Stimulated activated naive CD8-positive, alpha-beta T cell treated with anti-CD3 and anti-CD28 coated beads, Interleukin-15, amount 100 ng/mL, for 72 hours (primary cell): ENCODE measurements at regions not wholly inside any gene's neighbourhood (a gene's known extent, or its start where the extent isn't known, plus 50 kb on each side); places are given as distances from the start of the nearest gene placed in this dataset.
A peak's percentile ranks its signal among the peaks of the same experiment; 100 is the strongest.
"Not testable (repeated sequence)": the region's sequence is repeated elsewhere in the genome, so short reads cannot be mapped to it uniquely, and the experiment has no call there.

Source experiments
- ATAC-seq: fragments of 150-1000 bp; cut with Tn5 transposase; 2 replicates; pipeline ENCODE4 v1.10.0; 2021; ENCODE audit warnings: mild to moderate bottlenecking, moderate library complexity
- DNase-seq, 2 donors: peaks; one replicate each; pipeline ENCODE4 v3.0.0; 2021 to 2022
- H3K27ac Mint-ChIP-seq, 2 donors: one replicate each; pipeline ENCODE4 v1.8.0; 2022; ENCODE audit warnings: mild to moderate bottlenecking in 2 of 2, mixed read lengths in 2 of 2, moderate library complexity in 2 of 2
- H3K27me3 Mint-ChIP-seq: one replicate; pipeline ENCODE4 v1.8.0; 2022; ENCODE audit warnings: mixed read lengths
- H3K4me1 Mint-ChIP-seq: one replicate; pipeline ENCODE4 v1.8.0; 2022; ENCODE audit warnings: mild to moderate bottlenecking, mixed read lengths
- H3K4me3 Mint-ChIP-seq, 2 donors: one replicate each; pipeline ENCODE4 v1.8.0; 2022; ENCODE audit warnings: mild to moderate bottlenecking in 2 of 2, mixed read lengths in 2 of 2, moderate library complexity in 1 of 2
- H3K9me3 Mint-ChIP-seq, 2 donors: one replicate each; pipeline ENCODE4 v1.8.0; 2022; ENCODE audit warnings: mixed read lengths in 2 of 2

DNA sequence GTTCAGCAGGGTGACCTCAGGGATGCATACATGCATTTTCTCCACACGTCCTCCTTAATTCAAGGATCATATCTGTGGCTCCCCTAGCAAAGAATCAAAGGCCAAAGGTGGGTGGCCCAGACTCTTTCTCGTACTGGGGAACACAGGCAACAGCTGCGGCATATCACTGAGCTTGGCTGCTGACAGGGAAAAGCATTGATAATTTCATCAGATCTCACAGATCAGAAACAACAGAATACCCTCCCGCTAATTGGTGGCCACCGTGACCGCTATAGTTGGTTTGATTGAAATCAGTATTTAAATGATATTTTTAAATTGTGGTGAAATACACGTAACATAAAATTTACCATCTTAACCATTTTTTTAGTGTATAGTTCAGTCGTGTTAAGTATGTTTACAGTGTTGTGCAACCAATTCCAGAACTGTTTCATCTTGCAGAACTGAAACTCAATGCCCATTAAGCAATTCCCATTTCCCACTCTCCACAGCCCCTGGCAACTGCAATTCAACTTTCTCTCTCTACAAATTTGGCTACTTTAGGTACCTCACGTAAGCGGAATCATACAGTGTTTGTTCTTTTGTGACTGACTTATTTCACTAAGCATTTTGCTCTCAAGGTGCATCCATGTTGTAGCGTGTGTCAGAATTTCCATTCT, 74.7 kb upstream of the TMEM170B start:
- no peak for ATAC-seq
- Mint-ChIP-seq H3K27me3 (no peaks in the 10 kb centered on the region), H3K9me3 (no peaks in the 10 kb centered on the region), H3K4me1 (peaks cover 45% of the 10 kb centered on the region), H3K4me3 (no peak overlapping the region), H3K27ac (no peak overlapping the region)
- no peak for DNase-seq

DNA sequence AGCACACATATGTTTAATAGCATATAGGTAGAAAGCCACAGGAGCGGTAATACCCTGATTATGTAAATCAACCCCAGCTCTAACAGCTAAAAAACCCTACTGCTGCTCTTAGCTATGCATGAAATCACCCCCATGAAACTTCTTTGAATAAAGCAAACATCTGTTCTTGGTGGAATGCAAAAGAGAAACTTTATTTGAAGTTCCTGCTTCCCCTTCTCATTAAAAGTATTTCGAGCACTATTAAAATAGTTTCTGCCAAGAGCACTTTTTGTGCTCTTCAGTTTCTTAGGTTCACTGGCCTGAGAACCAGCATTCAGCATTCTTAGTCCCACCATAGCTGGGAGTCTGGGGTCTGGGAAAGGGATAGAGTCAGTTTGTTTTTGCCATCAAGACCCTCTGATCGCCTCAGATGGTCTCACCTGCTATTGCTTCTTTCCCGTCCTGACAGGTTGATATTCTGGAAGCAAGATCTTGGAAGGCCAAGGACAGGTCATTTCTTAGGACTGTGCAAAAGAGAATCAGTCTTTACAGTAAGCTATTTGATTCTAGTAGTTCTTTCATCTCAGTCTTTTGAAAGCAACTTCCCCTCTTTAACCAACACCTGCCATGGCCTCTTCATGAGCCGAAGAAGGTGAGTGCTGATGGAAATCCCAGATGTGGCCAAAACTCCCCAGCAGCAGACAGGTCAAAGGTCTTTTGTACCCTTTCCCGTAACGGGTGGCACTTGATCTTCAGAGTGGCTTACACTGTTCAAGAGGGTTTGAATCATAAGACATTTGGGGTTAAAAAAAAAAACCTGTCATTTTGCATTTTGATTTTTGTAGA, 76.5 kb upstream of the TMEM170B start:
- ATAC-seq (peak; percentile 87), DNase-seq (peak; percentile 11 to 58)
- peaks cover 38% of the 10 kb centered on the region for H3K4me1 Mint-ChIP-seq
- H3K27me3 Mint-ChIP-seq, result no peaks in the 10 kb centered on the region
- H3K4me3 Mint-ChIP-seq, result peak overlapping the region; percentile 72 to 82
- peaks cover 0 to 4% of the 10 kb centered on the region in 2 donors for H3K9me3 Mint-ChIP-seq
- peak overlapping the region; percentile 63 to 67 for H3K27ac Mint-ChIP-seq

DNA sequence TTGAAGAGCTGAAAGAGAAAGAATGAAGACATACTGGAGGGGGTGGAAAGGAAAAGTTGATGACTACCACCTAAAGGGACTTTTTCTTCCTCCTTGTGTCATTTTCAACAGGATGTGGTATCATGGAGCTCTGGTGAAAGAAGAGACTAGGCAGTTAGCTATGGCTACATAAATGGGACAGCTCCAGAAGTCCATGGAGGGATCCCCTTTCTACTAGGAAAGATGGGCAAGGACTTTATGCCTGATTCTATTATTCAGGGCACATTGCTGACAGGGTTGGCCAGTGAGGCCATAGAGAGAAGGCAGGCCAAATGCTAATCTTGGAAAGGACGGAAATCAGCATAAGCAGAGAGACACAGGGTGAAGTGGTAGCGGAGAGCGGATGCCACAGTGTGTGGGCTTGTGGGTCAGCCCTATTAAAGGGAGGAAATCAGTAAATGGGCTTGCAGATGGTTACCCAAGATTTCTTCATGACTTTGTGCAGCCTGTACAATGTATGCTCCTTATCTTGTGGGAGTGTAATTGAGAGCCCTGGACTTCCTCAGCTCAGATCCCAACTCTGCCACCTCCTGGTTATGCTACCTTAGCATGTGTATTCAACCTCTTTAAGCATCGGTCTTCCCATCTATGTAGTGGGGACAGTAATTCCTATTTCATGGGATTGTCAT, 77.4 kb upstream of the TMEM170B start:
- peaks cover 38% of the 10 kb centered on the region for H3K4me1 Mint-ChIP-seq
- DNase-seq (peak in 1 of 2 donors; percentile 22), ATAC-seq (peak; percentile 47)
- peak overlapping the region; percentile 72 to 82 for H3K4me3 Mint-ChIP-seq
- H3K27ac Mint-ChIP-seq, result peak overlapping the region; percentile 51 to 95
- peaks cover 0 to 10% of the 10 kb centered on the region in 2 donors for H3K9me3 Mint-ChIP-seq
- peaks cover under 1% of the 10 kb centered on the region for H3K27me3 Mint-ChIP-seq

DNA sequence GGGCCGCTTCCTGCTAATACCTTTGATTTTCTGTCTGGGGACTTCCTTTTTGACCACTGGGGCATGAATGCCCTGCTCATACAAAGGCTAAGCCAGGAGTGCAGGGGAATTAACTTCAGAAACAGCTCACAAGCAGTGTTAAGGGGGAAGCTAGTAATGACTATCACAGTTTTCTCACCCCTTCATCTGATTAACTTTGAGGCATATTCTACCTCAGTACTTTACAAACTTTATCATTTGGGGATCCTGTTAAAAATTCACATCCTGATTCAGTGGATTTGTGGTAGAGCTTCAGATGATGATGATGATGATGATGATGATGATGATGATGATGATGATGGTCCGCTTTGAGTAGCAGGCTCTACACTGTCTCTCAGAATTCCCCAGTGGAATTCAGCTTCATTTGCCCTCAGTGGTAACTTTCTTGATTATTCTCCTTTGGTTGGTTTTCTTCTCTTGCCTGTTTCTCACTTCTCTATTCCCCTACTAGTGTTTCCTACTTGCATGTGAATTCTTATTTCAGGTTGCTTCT, 78.4 kb upstream of the TMEM170B start:
- Mint-ChIP-seq H3K9me3 (peaks cover 0 to 10% of the 10 kb centered on the region in 2 donors), H3K27ac (peak overlapping the region; percentile 35 to 95), H3K4me3 (peak overlapping the region; percentile 44 to 82), H3K27me3 (peaks cover 10% of the 10 kb centered on the region), H3K4me1 (peaks cover 43% of the 10 kb centered on the region)
- peak; percentile 86 for ATAC-seq
- DNase-seq, result peak; percentile 28 to 64

DNA sequence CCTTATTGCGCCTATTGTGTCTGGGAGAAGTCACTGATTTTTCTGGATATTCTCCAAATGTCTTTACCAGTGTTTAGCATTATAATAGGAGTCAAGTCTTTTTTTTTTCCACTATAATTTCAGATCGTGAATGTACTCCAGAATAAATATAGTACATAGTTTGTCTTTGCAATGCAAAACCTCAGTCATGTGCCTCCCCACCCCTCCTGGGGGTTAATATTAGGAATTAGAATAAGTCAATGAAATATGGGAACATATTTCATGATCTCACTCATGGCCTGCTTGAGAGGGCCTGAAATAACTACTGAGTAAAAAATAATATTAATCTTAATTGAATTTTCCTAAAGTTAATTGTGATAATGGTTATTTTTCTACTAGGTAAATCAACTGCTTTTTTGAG, 79.0 kb upstream of the TMEM170B start:
- H3K4me1 Mint-ChIP-seq, result peaks cover 43% of the 10 kb centered on the region
- peaks cover 16% of the 10 kb centered on the region for H3K27me3 Mint-ChIP-seq
- H3K9me3 Mint-ChIP-seq, result peaks cover 0 to 10% of the 10 kb centered on the region in 2 donors
- H3K27ac Mint-ChIP-seq, result no peak overlapping the region
- no peak overlapping the region for H3K4me3 Mint-ChIP-seq
- no peak for ATAC-seq
- DNase-seq, result no peak

DNA sequence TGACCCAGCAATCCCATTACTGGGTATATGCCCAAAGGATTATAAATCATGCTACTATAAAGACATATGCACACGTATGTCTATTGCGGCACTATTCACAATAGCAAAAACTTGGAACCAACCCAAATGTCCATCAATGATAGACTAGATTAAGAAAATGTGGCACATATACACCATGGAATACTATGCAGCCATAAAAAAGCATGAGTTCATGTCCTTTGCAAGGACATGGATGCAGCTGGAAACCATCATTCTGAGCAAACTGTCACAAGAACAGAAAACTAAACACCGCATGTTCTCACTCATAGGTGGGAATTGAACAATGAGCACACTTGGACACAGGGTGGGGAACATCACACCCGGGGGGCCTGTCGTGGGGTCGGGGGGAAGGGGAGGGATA, 80.1 kb upstream of the TMEM170B start:
- DNase-seq, H3K27ac Mint-ChIP-seq, ATAC-seq, H3K4me3 Mint-ChIP-seq: not testable (repeated sequence)
- Mint-ChIP-seq H3K9me3 (peaks cover 0 to 16% of the 10 kb centered on the region in 2 donors), H3K4me1 (peaks cover 39% of the 10 kb centered on the region), H3K27me3 (peaks cover 16% of the 10 kb centered on the region)

DNA sequence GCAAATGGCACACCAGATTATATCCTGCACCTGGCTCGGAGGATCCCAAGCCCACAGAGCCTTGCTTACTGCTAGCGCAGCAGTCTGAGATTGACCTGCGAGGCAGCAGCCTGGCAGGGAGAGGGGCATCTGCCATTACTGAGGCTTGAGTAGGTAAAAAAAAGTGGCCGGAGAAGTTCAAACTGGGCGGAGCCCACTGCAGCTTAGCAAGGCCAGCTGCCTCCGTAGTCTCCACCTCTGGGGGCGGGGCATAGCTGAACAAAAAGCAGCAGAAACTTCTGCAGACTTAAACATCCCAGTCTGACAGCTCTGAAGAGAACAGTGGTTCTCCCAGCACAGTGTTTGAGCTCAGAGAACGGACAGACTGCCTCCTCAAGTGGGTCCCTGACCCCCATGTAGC, 85.4 kb upstream of the TMEM170B start:
- not testable (repeated sequence) for DNase-seq, H3K4me3 Mint-ChIP-seq, ATAC-seq, H3K27ac Mint-ChIP-seq
- peaks cover 22% of the 10 kb centered on the region for H3K4me1 Mint-ChIP-seq
- H3K27me3 Mint-ChIP-seq, result peaks cover 16% of the 10 kb centered on the region
- H3K9me3 Mint-ChIP-seq, result peaks cover 13 to 26% of the 10 kb centered on the region in 2 donors

DNA sequence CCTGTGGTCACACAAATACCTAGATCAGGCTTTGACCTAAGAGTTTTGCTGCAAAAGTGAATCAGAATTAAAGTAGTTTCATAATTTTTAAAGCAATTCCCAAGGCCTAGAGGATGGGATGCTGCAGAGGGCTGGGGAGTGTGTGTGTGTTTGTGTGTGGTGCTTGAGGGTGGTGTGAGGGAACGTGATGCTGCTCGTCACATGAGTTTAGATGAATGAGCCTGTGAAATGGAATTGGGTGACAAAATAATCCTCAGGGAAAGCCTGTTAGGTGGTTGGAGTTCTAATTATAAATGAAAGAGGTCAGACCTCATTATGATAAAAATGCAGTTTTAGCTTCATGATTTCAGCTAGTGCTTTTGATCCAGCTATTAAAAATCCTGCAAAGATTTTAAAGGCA, 87.5 kb upstream of the TMEM170B start:
- DNase-seq (no peak), ATAC-seq (no peak)
- Mint-ChIP-seq H3K4me3 (no peak overlapping the region), H3K4me1 (peaks cover 41% of the 10 kb centered on the region), H3K27me3 (peaks cover 15% of the 10 kb centered on the region), H3K9me3 (peaks cover 13 to 16% of the 10 kb centered on the region in 2 donors), H3K27ac (no peak overlapping the region)

DNA sequence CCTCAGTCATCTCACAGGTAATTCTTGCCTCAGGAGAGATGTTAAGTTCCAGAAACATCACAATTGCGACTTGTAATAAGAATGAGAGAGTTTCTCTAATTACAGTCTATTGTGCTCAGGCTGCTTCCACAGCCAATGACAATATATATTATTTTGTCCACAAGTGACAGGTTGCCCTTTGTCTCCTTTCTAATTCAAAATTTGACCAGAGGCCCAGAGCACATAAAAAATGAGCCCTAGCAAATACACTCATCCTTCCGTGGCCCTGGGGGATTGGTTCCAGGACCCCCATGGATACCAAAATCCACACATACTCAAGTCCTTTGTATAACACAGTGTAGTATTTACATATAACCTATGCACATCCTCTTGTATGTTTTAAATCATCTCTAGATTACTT, 88.1 kb upstream of the TMEM170B start:
- Mint-ChIP-seq H3K27me3 (peaks cover 9% of the 10 kb centered on the region), H3K4me1 (peaks cover 44% of the 10 kb centered on the region), H3K27ac (no peak overlapping the region), H3K9me3 (peaks cover 16 to 19% of the 10 kb centered on the region in 2 donors), H3K4me3 (no peak overlapping the region)
- DNase-seq (no peak), ATAC-seq (no peak)

DNA sequence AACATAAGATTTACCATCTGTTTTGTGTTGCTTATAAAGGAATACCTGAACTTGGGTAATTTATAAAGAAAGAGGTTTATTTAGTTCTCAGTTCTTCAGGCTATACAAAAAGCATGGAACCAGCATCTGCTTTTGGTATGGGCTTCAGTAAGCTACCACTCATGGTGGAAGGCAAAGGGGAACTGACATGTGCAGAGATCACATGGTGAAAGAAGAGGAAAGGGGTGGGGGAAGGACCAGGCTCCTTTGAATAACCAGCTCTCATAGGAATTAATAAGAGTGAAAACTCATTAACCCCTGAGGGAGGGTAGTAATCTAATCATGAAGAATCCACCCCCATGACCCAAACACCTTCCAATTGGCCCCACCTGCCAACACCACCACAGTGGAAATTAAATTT, 89.5 kb upstream of the TMEM170B start:
- peaks cover 53% of the 10 kb centered on the region for H3K4me1 Mint-ChIP-seq
- no peaks in the 10 kb centered on the region for H3K27me3 Mint-ChIP-seq
- no peak overlapping the region for H3K4me3 Mint-ChIP-seq
- DNase-seq (no peak), ATAC-seq (no peak)
- peaks cover 21 to 26% of the 10 kb centered on the region in 2 donors for H3K9me3 Mint-ChIP-seq
- H3K27ac Mint-ChIP-seq, result peak overlapping the region in 1 of 2 donors; percentile 55

DNA sequence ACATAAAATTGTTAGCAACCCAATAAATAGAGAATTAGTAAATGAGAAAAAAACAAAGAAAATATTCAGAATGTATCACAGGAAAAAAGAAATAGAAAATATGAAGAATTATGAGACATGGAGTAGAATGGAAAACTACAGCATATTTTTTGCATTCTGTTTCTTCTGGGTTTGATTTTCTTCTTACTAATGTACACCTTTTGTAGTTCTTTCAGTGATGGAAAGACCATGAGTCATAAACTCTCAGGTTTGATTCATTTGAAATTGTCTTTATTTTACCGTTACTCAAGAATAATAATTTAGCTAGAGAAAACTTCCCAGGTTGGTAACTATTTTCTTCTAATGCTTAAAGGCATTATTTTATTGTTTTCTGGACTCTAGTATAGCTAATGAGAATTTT, 90.3 kb upstream of the TMEM170B start:
- ATAC-seq (no peak), DNase-seq (no peak)
- H3K27me3 Mint-ChIP-seq, result no peaks in the 10 kb centered on the region
- H3K27ac Mint-ChIP-seq, result no peak overlapping the region
- peaks cover 21 to 30% of the 10 kb centered on the region in 2 donors for H3K9me3 Mint-ChIP-seq
- H3K4me1 Mint-ChIP-seq, result peaks cover 60% of the 10 kb centered on the region
- H3K4me3 Mint-ChIP-seq, result peak overlapping the region in 1 of 2 donors; percentile 5

DNA sequence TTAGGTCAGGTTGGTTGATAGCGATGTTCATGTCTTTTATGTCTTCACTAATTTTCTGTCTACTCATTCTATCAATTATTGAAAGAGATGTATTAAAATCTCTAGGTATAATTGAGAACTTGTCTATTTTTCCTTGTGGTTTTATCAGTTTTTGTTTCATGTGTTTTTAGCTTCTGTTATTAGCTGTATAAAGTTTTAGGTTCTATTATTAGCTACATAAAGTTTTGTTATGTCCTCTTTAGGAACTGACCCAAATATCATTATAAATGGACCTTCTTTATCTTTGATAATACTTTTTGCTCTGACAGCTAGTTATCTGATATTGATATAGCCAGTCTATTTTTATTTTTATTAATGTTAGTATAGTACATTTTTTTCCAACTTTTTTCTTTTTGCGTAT, 92.4 kb upstream of the TMEM170B start:
- H3K27me3 Mint-ChIP-seq, result no peaks in the 10 kb centered on the region
- ATAC-seq (no peak), DNase-seq (no peak)
- no peak overlapping the region for H3K27ac Mint-ChIP-seq
- peaks cover 65% of the 10 kb centered on the region for H3K4me1 Mint-ChIP-seq
- peak overlapping the region; percentile 16 to 54 for H3K4me3 Mint-ChIP-seq
- H3K9me3 Mint-ChIP-seq, result peaks cover 24 to 30% of the 10 kb centered on the region in 2 donors

DNA sequence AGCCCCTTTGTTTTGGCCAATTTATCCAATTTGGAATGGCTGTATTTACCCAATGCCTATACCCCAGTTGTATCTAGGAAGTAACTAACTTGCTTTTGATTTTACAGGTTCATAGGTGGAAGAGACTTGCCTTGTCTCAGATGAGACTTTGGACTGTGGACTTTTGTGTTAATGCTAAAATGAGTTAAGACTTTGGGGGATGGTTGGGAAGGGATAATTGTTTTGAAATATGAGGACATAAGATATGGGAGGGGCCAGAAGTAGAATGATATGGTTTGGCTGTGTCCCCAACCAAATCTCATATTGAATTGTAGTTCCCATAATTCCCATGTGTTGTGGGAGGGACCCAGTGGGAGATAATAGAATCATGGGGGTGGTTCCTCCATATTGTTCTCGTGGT, 94.4 kb upstream of the TMEM170B start:
- not testable (repeated sequence) for DNase-seq, ATAC-seq, H3K27ac Mint-ChIP-seq, H3K4me3 Mint-ChIP-seq, H3K27me3 Mint-ChIP-seq
- Mint-ChIP-seq H3K4me1 (peaks cover 76% of the 10 kb centered on the region), H3K9me3 (peaks cover 17 to 19% of the 10 kb centered on the region in 2 donors)

DNA sequence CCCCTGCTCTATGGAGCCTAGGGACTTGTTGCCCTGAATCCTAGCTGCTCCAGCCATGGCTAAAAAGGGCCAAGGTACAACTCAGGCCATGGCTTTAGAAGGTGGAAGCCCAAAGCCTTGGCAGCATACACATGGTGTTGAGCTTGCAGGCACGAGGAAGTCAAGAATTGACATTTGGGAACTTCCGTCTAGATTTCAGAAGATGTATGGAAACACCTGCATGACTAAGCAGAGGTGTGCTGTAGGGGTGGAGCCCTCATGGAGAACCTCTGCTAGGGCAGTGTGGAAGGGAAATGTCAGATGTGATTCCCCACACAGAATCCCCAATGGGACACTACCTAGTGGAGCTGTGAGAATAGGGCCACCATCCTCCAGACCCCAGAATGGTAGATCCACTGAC, 95.1 kb upstream of the TMEM170B start:
- peaks cover 76% of the 10 kb centered on the region for H3K4me1 Mint-ChIP-seq
- no peak overlapping the region for H3K4me3 Mint-ChIP-seq
- H3K27me3 Mint-ChIP-seq, result no peaks in the 10 kb centered on the region
- no peak overlapping the region for H3K27ac Mint-ChIP-seq
- no peak for ATAC-seq
- no peak for DNase-seq
- H3K9me3 Mint-ChIP-seq, result peaks cover 19 to 22% of the 10 kb centered on the region in 2 donors

DNA sequence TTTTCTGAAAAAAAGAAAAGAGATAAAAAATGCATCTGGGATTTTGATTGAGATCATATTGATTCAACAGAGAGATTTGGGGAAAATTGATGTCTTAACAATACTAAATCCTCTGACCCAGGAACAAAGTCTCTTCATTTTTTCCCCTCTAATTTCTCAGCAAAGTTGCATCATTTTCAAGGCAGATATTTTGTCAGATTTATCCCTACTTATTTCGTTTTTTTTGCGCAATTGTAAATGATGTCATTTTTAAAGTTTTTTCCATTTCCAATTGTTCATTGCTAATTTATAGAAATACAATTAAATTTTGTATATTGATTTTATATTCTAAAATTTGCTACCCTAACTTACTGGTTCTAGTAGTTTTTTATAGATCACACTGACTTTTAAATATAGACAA, 97.7 kb upstream of the TMEM170B start:
- DNase-seq (no peak), ATAC-seq (no peak)
- Mint-ChIP-seq H3K9me3 (peaks cover 19 to 38% of the 10 kb centered on the region in 2 donors), H3K27ac (no peak overlapping the region), H3K4me1 (peaks cover 52% of the 10 kb centered on the region), H3K4me3 (no peak overlapping the region), H3K27me3 (no peaks in the 10 kb centered on the region)
